Erythroblast (primary cell): ENCODE measurements at regions not wholly inside any gene's neighbourhood (a gene's known extent, or its start where the extent isn't known, plus 50 kb on each side); places are given as distances from the start of the nearest gene placed in this dataset.

Experiments used
- GATA1 ChIP-seq: IDR thresholded peaks from 2 replicates; pipeline ENCODE4 v1.6.1; 2011; ENCODE audit warnings: low read depth, mild to moderate bottlenecking, control low read depth, low read length, moderate library complexity
- POLR2A ChIP-seq: IDR thresholded peaks from 2 replicates; pipeline ENCODE4 v1.6.1; 2011; ENCODE audit warnings: mild to moderate bottlenecking, low read length

DNA sequence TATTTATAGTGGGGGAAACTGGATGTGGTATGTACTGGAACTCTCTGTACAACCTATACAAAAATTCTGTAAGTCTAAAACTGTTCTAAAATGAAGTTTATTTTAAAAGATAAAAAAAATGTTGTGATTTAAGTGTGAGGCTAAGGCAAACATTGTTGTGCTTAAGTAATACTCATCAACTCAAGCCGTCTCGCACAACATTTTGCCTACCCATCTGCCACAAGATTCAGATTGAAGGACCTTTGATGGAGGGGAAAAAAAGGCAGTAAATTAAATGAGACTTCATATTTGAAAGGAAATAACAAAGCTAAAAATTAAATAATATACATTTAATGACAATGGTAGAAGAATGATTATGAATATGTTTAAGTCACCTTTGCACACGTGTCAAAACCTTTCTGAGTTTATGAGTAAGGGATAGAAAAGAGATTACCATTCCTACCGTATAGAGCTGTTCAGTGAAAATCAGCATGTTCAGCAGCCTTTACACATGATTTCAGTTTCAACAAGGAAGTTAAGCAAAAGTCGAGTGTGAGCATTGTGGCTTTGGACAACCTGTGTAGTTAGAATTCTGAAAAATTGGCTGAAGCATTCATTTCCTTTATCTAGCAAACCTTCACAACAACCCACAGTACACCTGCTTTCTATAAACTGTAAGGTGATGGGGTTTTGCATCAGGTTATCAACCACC lies 499.3 kb downstream of the IRS1 start:
- TF ChIP-seq POLR2A = no peak
- TF ChIP-seq GATA1 = no peak
